ENCODE measurements at regions not wholly inside any gene's neighbourhood (a gene's known extent, or its start where the extent isn't known, plus 50 kb on each side); places are given as distances from the start of the nearest gene placed in this dataset.

DNA sequence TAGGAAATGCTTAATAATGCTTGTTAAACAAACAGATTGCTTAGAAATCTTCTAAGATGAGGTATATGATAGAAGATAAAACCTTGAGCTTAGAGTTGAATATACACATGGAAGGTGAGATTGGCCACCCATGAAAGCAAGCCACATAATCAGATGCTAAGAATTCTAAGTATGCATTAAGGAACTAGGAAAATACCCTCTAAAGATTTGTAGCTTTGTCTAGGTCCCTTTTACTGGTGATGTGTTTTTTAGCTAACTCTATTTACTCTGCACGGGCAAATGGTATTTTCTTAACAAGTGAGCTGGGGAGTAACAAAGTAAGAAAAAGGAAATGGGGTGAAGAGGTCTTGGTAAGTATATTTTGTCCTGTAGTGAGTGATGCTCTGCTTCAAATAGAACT, 310.3 kb downstream of the OXSM start:
- Histone ChIP-seq H2AK5ac (ENCODE audit: low read depth, low read length) (no peak overlapping the region), H3K36me3 (ENCODE audit: control insufficient read depth in 2 of 4, insufficient read depth in 4 of 4, low read length in 3 of 4) (no peaks in the 10 kb centered on the region), H3K27ac (ENCODE audit: low read depth, low read length) (no peak overlapping the region), H3K27me3 (replicated peaks in 1 of 4; ENCODE audit: control insufficient read depth in 3 of 4, extremely low read depth in 1 of 4, insufficient read depth in 3 of 4, low read length in 3 of 4) (no peaks in the 10 kb centered on the region), H2BK12ac (ENCODE audit: low read depth, low read length) (no peak overlapping the region), H2AFZ (ENCODE audit: low read length) (no peak overlapping the region), H3K18ac (ENCODE audit: extremely low read depth, low read length) (no peak overlapping the region), H4K8ac (ENCODE audit: extremely low read depth, insufficient read depth, low read length) (no peak overlapping the region), H4K5ac (ENCODE audit: insufficient read length, low read depth, low read length) (no peak overlapping the region), H3K4me2 (ENCODE audit: insufficient read depth in 1 of 2, low read depth in 2 of 2, low read length in 2 of 2) (no peak overlapping the region), H2BK20ac (ENCODE audit: low read length) (no peak overlapping the region), H4K20me1 (replicated peaks in 1 of 2; ENCODE audit: control insufficient read depth in 1 of 2, insufficient read depth in 2 of 2, low read length in 2 of 2) (no peaks in the 10 kb centered on the region), H3K23ac (ENCODE audit: insufficient read length) (no peak overlapping the region), H3K9me3 (ENCODE audit: insufficient read depth in 2 of 2, low read depth in 1 of 2, low read length in 1 of 2) (peaks cover 8 to 18% of the 10 kb centered on the region in 2 experiments), H3K79me2 (ENCODE audit: control insufficient read depth in 1 of 2, insufficient read depth in 2 of 2, low read length in 2 of 2) (no peaks in the 10 kb centered on the region), H3K79me1 (ENCODE audit: low read depth, low read length) (no peaks in the 10 kb centered on the region), H3K14ac (ENCODE audit: insufficient read length) (no peak overlapping the region), H3K56ac (replicated peaks; ENCODE audit: insufficient read length, low read depth, low read length) (no peak overlapping the region), H2BK5ac (ENCODE audit: low read depth, low read length) (no peak overlapping the region), H3K23me2 (ENCODE audit: low read depth, low read length) (no peaks in the 10 kb centered on the region), H3K9ac (replicated peaks in 1 of 4; ENCODE audit: extremely low read depth in 1 of 4, low read depth in 3 of 4, low read length in 3 of 4) (no peak overlapping the region), H2BK15ac (ENCODE audit: low read length) (no peak overlapping the region), H3K4me1 (replicated peaks in 1 of 4; ENCODE audit: control insufficient read depth in 3 of 4, insufficient read depth in 4 of 4, low read length in 3 of 4) (no peaks in the 10 kb centered on the region), H3K4ac (replicated peaks; ENCODE audit: insufficient read length, low read depth, low read length) (no peak overlapping the region), H3K4me3 (ENCODE audit: extremely low read depth in 1 of 4, insufficient read depth in 2 of 4, low read depth in 3 of 4, low read length in 4 of 4) (no peak overlapping the region), H4K91ac (replicated peaks; ENCODE audit: insufficient read length, low read length) (no peak overlapping the region), H2BK120ac (replicated peaks; ENCODE audit: low read depth, low read length) (no peak overlapping the region)
- 86% methylated on average over 1 of the region's 1 CpG; no CpG with 5 or more reads in 1 of the 2 experiments for WGBS, 2 experiments (ENCODE audit: extremely low coverage in 1 of 2, insufficient coverage in 1 of 2, insufficient read length in 1 of 2, insufficient replicate concordance in 2 of 2, low coverage in 1 of 2, low lambda C conversion rate in 2 of 2, missing lambda C conversion rate in 1 of 2)
- CTCF ChIA-PET (ENCODE audit: partially characterized antibody) = interaction anchor here (1.0 to 1.6 kb wide), 3 partner anchors 8 to 180 kb away, joined by 3 to 5 read pairs (median 5); no protein-coding TSS in a partner anchor
- FAIRE-seq = no peak
- POLR2A ChIA-PET (ENCODE audit: partially characterized antibody) = interaction anchor here (0.7 kb wide), 1 partner anchor 349 kb away, joined by 3 read pairs; no protein-coding TSS in a partner anchor
- no peak for DNase-seq (ENCODE audit: low read depth in 1 of 2, low spot score in 2 of 2)
- no peak for TF ChIP-seq SP4 (IDR thresholded peaks at IDR 0.05; ENCODE audit: low read length)
